ENCODE measurements at regions not wholly inside any gene's neighbourhood (a gene's known extent, or its start where the extent isn't known, plus 50 kb on each side); places are given as distances from the start of the nearest gene placed in this dataset.

GRCh38 chr4:35124106-35124505 is 1120.2 kb downstream of the ARAP2 start:
- Histone ChIP-seq H4K20me1 (ENCODE audit: insufficient read depth) (no peaks in the 10 kb centered on the region), H3K36me3 (ENCODE audit: low read depth) (no peaks in the 10 kb centered on the region), H3K79me2 (ENCODE audit: insufficient read depth) (no peaks in the 10 kb centered on the region), H3K9me2 (ENCODE audit: insufficient read depth) (no peaks in the 10 kb centered on the region), H3K9ac (no peak overlapping the region), H3K27ac (no peak overlapping the region), H3K4me1 (ENCODE audit: insufficient read depth) (no peaks in the 10 kb centered on the region), H3K4me3 (no peak overlapping the region), H2AFZ (no peak overlapping the region), H3K4me2 (ENCODE audit: unreplicated experiment) (no peak overlapping the region), H3K9me3 (ENCODE audit: low read depth) (no peaks in the 10 kb centered on the region), H3K27me3 (replicated peaks; ENCODE audit: insufficient read depth) (no peaks in the 10 kb centered on the region), H3F3A (ENCODE audit: insufficient read depth) (no peaks in the 10 kb centered on the region)
- DNase-seq: no peak
- TF ChIP-seq EZH2phosphoT487 (IDR thresholded peaks at IDR 0.05; ENCODE audit: insufficient read depth, low read depth) (no peak), EZH2 (IDR thresholded peaks at IDR 0.05; ENCODE audit: insufficient read depth, poor library complexity, severe bottlenecking) (no peak)
- in situ Hi-C loops (cut with MboI): no loop called here

- Histone ChIP-seq H4K20me1 (ENCODE audit: insufficient read depth) (no peaks in the 10 kb centered on the region), H3K4me3 (no peak overlapping the region), H3K9me2 (ENCODE audit: insufficient read depth) (no peaks in the 10 kb centered on the region), H3F3A (ENCODE audit: insufficient read depth) (no peaks in the 10 kb centered on the region), H3K27ac (no peak overlapping the region), H3K4me2 (ENCODE audit: unreplicated experiment) (no peak overlapping the region), H3K36me3 (ENCODE audit: low read depth) (no peaks in the 10 kb centered on the region), H3K27me3 (replicated peaks; ENCODE audit: insufficient read depth) (no peaks in the 10 kb centered on the region), H3K9me3 (ENCODE audit: low read depth) (no peaks in the 10 kb centered on the region), H2AFZ (no peak overlapping the region), H3K4me1 (ENCODE audit: insufficient read depth) (no peaks in the 10 kb centered on the region), H3K9ac (no peak overlapping the region), H3K79me2 (ENCODE audit: insufficient read depth) (no peaks in the 10 kb centered on the region)
- no peak for TF ChIP-seq EZH2phosphoT487 (IDR thresholded peaks at IDR 0.05; ENCODE audit: insufficient read depth, low read depth)
- no peak for TF ChIP-seq EZH2 (IDR thresholded peaks at IDR 0.05; ENCODE audit: insufficient read depth, poor library complexity, severe bottlenecking)
- no peak for DNase-seq
- 50 to 55% methylated on average over 4 of the region's 4 CpGs for WGBS, 2 experiments (ENCODE audit: low coverage in 1 of 2, low lambda C conversion rate in 2 of 2, missing lambda C conversion rate in 2 of 2)
- in situ Hi-C loops (cut with MboI): no loop called here
Observed at GRCh38 chr4:35125995-35126712, 1118.2 kb downstream of the ARAP2 start.

- Histone ChIP-seq H3K9ac (no peak overlapping the region), H3K4me2 (ENCODE audit: unreplicated experiment) (no peak overlapping the region), H3K27ac (no peak overlapping the region), H3K27me3 (replicated peaks; ENCODE audit: insufficient read depth) (no peaks in the 10 kb centered on the region), H2AFZ (no peak overlapping the region), H3F3A (ENCODE audit: insufficient read depth) (no peaks in the 10 kb centered on the region), H4K20me1 (ENCODE audit: insufficient read depth) (no peaks in the 10 kb centered on the region), H3K9me3 (ENCODE audit: low read depth) (no peaks in the 10 kb centered on the region), H3K4me3 (no peak overlapping the region), H3K79me2 (ENCODE audit: insufficient read depth) (no peaks in the 10 kb centered on the region), H3K4me1 (ENCODE audit: insufficient read depth) (no peaks in the 10 kb centered on the region), H3K36me3 (ENCODE audit: low read depth) (no peaks in the 10 kb centered on the region), H3K9me2 (ENCODE audit: insufficient read depth) (no peaks in the 10 kb centered on the region)
- 0 to 3% methylated on average over 1 to 2 of the region's 2 CpGs for WGBS, 2 experiments (ENCODE audit: low coverage in 1 of 2, low lambda C conversion rate in 2 of 2, missing lambda C conversion rate in 2 of 2)
- in situ Hi-C loops (cut with MboI): no loop called here
- no peak for TF ChIP-seq EZH2 (IDR thresholded peaks at IDR 0.05; ENCODE audit: insufficient read depth, poor library complexity, severe bottlenecking)
- TF ChIP-seq EZH2phosphoT487 (IDR thresholded peaks at IDR 0.05; ENCODE audit: insufficient read depth, low read depth): no peak
- no peak for DNase-seq
Observed at GRCh38 chr4:35138449-35138848, 1105.9 kb downstream of the ARAP2 start.

- TF ChIP-seq EZH2phosphoT487 (IDR thresholded peaks at IDR 0.05; ENCODE audit: insufficient read depth, low read depth) (no peak), EZH2 (IDR thresholded peaks at IDR 0.05; ENCODE audit: insufficient read depth, poor library complexity, severe bottlenecking) (no peak)
- no peaks in the 10 kb centered on the region for H3K79me2 ChIP-seq (ENCODE audit: insufficient read depth)
- in situ Hi-C loops (cut with MboI): no loop called here
- no peaks in the 10 kb centered on the region for H4K20me1 ChIP-seq (ENCODE audit: insufficient read depth)
- H3K27me3 ChIP-seq (replicated peaks; ENCODE audit: insufficient read depth): no peaks in the 10 kb centered on the region
- no peak overlapping the region for H3K4me3 ChIP-seq
- H3K4me2 ChIP-seq (ENCODE audit: unreplicated experiment): no peak overlapping the region
- H3K36me3 ChIP-seq (ENCODE audit: low read depth): no peaks in the 10 kb centered on the region
- H3F3A ChIP-seq (ENCODE audit: insufficient read depth): no peaks in the 10 kb centered on the region
- no peak for DNase-seq
- H2AFZ ChIP-seq: no peak overlapping the region
- H3K4me1 ChIP-seq (ENCODE audit: insufficient read depth): no peaks in the 10 kb centered on the region
- 10 to 14% methylated on average over 1 of the region's 1 CpG for WGBS, 2 experiments (ENCODE audit: low coverage in 1 of 2, low lambda C conversion rate in 2 of 2, missing lambda C conversion rate in 2 of 2)
- no peaks in the 10 kb centered on the region for H3K9me3 ChIP-seq (ENCODE audit: low read depth)
- H3K9me2 ChIP-seq (ENCODE audit: insufficient read depth): no peaks in the 10 kb centered on the region
- no peak overlapping the region for H3K9ac ChIP-seq
- H3K27ac ChIP-seq: no peak overlapping the region
Observed at GRCh38 chr4:35147761-35148160, 1096.6 kb downstream of the ARAP2 start.
